ENCODE measurements at regions not wholly inside any gene's neighbourhood (a gene's known extent, or its start where the extent isn't known, plus 50 kb on each side); places are given as distances from the start of the nearest gene placed in this dataset.

DNA sequence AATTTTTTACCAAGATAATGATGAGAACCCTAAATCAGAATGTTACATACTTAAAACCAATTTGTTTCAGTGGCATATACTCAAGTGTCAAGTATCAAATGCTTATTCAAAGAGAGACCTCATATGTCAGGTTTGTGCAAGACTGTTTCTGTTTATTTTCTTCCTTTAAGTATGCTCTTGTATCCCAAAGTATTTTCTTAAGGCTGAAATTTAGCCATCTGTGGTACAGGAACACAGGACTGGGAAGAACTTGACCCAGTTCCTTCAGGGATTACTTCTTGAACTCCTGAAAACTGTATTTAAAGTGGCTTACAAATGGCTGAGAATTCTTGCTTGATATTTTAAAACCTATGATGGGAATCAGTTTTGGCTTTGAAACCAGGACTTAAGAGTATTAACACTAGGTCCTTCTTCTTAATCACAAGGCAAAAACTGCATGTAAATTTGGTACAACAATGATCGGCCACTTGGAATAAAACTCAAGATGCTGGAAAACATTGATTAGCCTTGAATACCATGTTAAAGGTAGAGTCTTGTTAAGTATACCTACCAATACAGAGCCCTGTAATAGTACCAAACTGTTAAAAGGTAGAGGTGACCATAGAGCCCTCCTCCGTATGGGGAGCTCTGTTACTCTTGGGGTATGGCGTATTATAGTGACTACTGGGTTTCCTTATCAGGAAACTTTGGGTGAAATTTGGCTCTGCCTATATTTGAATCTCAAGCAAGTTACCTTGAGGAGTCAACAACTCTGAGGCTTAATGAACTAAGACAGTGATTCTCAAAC is 95.9 kb downstream of the BLID start:
- Histone ChIP-seq H3K27me3 (ENCODE audit: insufficient read depth, low read length) (no peaks in the 10 kb centered on the region), H2AFZ (ENCODE audit: low read depth, low read length, poor library complexity, severe bottlenecking) (no peak overlapping the region), H3K9me3 (ENCODE audit: control insufficient read depth in 1 of 2, insufficient read depth in 1 of 2, low read depth in 1 of 2, low read length in 2 of 2) (no peaks in the 10 kb centered on the region), H3K27ac (ENCODE audit: low read depth, low read length) (no peak overlapping the region), H3K4me1 (ENCODE audit: control insufficient read depth in 1 of 2, insufficient read depth in 2 of 2, low read length in 2 of 2) (peaks cover 16 to 32% of the 10 kb centered on the region in 2 experiments; a peak in 3 of 4 replicates), H3K79me2 (ENCODE audit: insufficient read depth, low read length) (peaks cover 64% of the 10 kb centered on the region), H3K4me3 (replicated peaks in 1 of 2; ENCODE audit: low read depth in 1 of 2, low read length in 2 of 2) (no peak overlapping the region), H3K4me2 (ENCODE audit: low read length) (no peak overlapping the region), H3K36me3 (ENCODE audit: control insufficient read depth in 1 of 2, insufficient read depth in 2 of 2, low read length in 2 of 2) (peaks cover 0 to 1% of the 10 kb centered on the region in 2 experiments; a peak in 1 of 4 replicates), H4K20me1 (ENCODE audit: insufficient read depth) (no peaks in the 10 kb centered on the region), H3K9me2 (ENCODE audit: insufficient read depth) (no peaks in the 10 kb centered on the region), H3K9ac (ENCODE audit: low read length) (no peak overlapping the region)
- no peak for TF ChIP-seq RAD21 (IDR thresholded peaks at IDR 0.05; ENCODE audit: low read depth)
- TF ChIP-seq FOSL1 (IDR thresholded peaks at IDR 0.05; ENCODE audit: low read depth): no peak
- TF ChIP-seq POLR2AphosphoS5 (IDR thresholded peaks at IDR 0.05; ENCODE audit: low read depth, low read length): peak; percentile 10; the same call in 1 of the 2 replicates
- no TSS peak for BruUV-seq (replicated peaks)
- ChIA-PET POLR2A (no interaction called here), RAD21 (ENCODE audit: low non-redundant PET in 1 of 2, low total read pairs in 2 of 2, uncharacterized antibody in 2 of 2, unreplicated experiment in 2 of 2) (no interaction called here), CTCF (no interaction called here)
- no peak for DNase-seq (ENCODE audit: low read depth, low spot score)
- intact Hi-C loops (cut with micrococcal nuclease): loop anchor here (2.0 to 5.0 kb wide), 2 partner anchors 183 to 363 kb away; no protein-coding TSS in a partner anchor
- ATAC-seq: no peak

DNA sequence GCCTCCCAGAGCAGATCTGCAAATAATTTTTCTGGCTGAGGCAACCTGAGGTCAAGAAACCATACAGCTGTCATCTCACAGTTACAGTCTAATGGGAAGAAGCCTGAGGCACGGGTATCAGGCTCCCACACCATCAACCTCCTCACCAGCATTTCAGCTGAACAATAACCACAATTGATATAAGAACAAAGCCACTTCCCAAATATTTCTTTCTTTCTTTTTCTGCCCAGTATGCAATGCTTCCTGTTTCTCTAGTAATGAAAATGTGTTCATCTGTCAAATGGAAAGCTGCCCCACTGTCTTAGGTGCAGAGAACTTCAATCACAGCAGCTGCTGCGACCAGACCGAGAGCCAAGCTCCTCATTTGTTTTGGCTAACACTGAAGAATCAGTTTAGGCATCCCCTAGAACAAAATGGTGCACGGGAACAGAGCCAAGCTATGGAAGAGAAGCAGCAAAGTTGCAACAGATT is 108.4 kb downstream of the BLID start:
- no TSS peak for BruUV-seq (replicated peaks)
- H3K9ac ChIP-seq (ENCODE audit: low read length): no peak overlapping the region
- RAD21 ChIA-PET (ENCODE audit: low non-redundant PET in 1 of 2, low total read pairs in 2 of 2, uncharacterized antibody in 2 of 2, unreplicated experiment in 2 of 2): no interaction called here
- H3K36me3 ChIP-seq (ENCODE audit: control insufficient read depth in 1 of 2, insufficient read depth in 2 of 2, low read length in 2 of 2): 0 out of 4 replicates have a peak, but pooled peaks cover 0 to 2% of the 10 kb centered on the region in 2 experiments
- no peak for ATAC-seq
- H3K9me3 ChIP-seq (ENCODE audit: control insufficient read depth in 1 of 2, insufficient read depth in 1 of 2, low read depth in 1 of 2, low read length in 2 of 2): no peaks in the 10 kb centered on the region
- no peaks in the 10 kb centered on the region for H3K4me1 ChIP-seq (ENCODE audit: control insufficient read depth in 1 of 2, insufficient read depth in 2 of 2, low read length in 2 of 2)
- no peak overlapping the region for H3K4me2 ChIP-seq (ENCODE audit: low read length)
- no peak for DNase-seq (ENCODE audit: low read depth, low spot score)
- intact Hi-C loops (cut with micrococcal nuclease): no loop called here
- no peak overlapping the region for H3K4me3 ChIP-seq (replicated peaks in 1 of 2; ENCODE audit: low read depth in 1 of 2, low read length in 2 of 2)
- no peak overlapping the region for H2AFZ ChIP-seq (ENCODE audit: low read depth, low read length, poor library complexity, severe bottlenecking)
- CTCF ChIA-PET: no interaction called here
- H3K27ac ChIP-seq (ENCODE audit: low read depth, low read length): no peak overlapping the region
- POLR2A ChIA-PET: no interaction called here
- H3K9me2 ChIP-seq (ENCODE audit: insufficient read depth): no peaks in the 10 kb centered on the region
- no peaks in the 10 kb centered on the region for H3K27me3 ChIP-seq (ENCODE audit: insufficient read depth, low read length)
- H4K20me1 ChIP-seq (ENCODE audit: insufficient read depth): no peaks in the 10 kb centered on the region
- peaks cover 6% of the 10 kb centered on the region; the same call in 1 of the 2 replicates for H3K79me2 ChIP-seq (ENCODE audit: insufficient read depth, low read length)
- TF ChIP-seq CEBPB (IDR thresholded peaks at IDR 0.05; ENCODE audit: low read depth) (no peak), POLR2A (IDR thresholded peaks at IDR 0.05; ENCODE audit: borderline replicate concordance, extremely low read depth, insufficient read depth, insufficient read length) (no peak), ELF1 (IDR thresholded peaks at IDR 0.05; ENCODE audit: borderline replicate concordance, low read depth) (no peak), ATF3 (IDR thresholded peaks at IDR 0.05) (no peak), MAX (IDR thresholded peaks at IDR 0.05) (no peak), REST (IDR thresholded peaks at IDR 0.05; ENCODE audit: low read depth) (no peak), FOSL1 (IDR thresholded peaks at IDR 0.05; ENCODE audit: low read depth) (no peak), ZFX (IDR thresholded peaks at IDR 0.05) (no peak), CBX3 (IDR thresholded peaks at IDR 0.05; ENCODE audit: low read depth) (no peak), ZBTB33 (IDR thresholded peaks at IDR 0.05; ENCODE audit: extremely low read depth, insufficient replicate concordance, low read length) (no peak), SIN3A (IDR thresholded peaks at IDR 0.05; ENCODE audit: low read depth) (no peak), YY1 (IDR thresholded peaks at IDR 0.05; ENCODE audit: extremely low read depth, insufficient replicate concordance, low read depth, low read length) (no peak)

Data from HCT116 (cell line).